Endothelial cell of umbilical vein (primary cell): ENCODE measurements at regions not wholly inside any gene's neighbourhood (a gene's known extent, or its start where the extent isn't known, plus 50 kb on each side); places are given as distances from the start of the nearest gene placed in this dataset.

Source experiments
- BruUV-seq: library from RNA; stranded (reverse); fragments of 400-500 nt; replicated peaks from 2 replicates; lab custom pipeline; 2021; lab: Mats Ljungman, UMichigan
- CTCF ChIA-PET: fragments of 300-600, 350-600 bp; sonication (Branson Sonifier 250); formaldehyde crosslinking; loops from one replicate; lab custom pipeline; 2021; ENCODE audit warnings: antibody characterized with exemption, inconsistent platforms; lab: Charles Lee
- POLR2A ChIA-PET: fragments of 300-600, 350-600 bp; sonication (Branson Sonifier 250); formaldehyde crosslinking; loops from one replicate; lab custom pipeline; 2021; ENCODE audit warnings: antibody characterized with exemption, inconsistent platforms; lab: Charles Lee
- DNase-seq: peaks from one replicate; pipeline ENCODE4 v3.0.0-alpha.2; 2011; ENCODE audit warnings: low read depth, low spot score
- FAIRE-seq: peaks from 2 replicates; lab custom pipeline; 2011; peaks lifted over from hg19 to GRCh38; lab: Jason Lieb, UNC
- H2AFZ ChIP-seq: 2 replicates; pipeline ENCODE4 v1.6.0; 2012; ENCODE audit warnings: low read depth, low read length, control low read depth, inconsistent platforms
- H3K27ac ChIP-seq: 2 replicates; pipeline ENCODE4 v1.5.1; 2011; ENCODE audit warnings: low read depth, mild to moderate bottlenecking, control low read depth, low read length, moderate library complexity; ENCODE audit not compliant: insufficient read depth
- H3K27me3 ChIP-seq, 2 experiments: 2 replicates each; pipeline versions ENCODE4 v1.6.0 to v1.6.1; 2011; ENCODE audit warnings: low read length in 2 of 2, mixed read lengths in 1 of 2; ENCODE audit not compliant: control insufficient read depth in 2 of 2, insufficient read depth in 2 of 2
- H3K36me3 ChIP-seq, 2 experiments: 2 replicates in 1 of 2; 3 replicates in 1 of 2; pipeline ENCODE4 v1.5.1; 2011; ENCODE audit warnings: low read length in 2 of 2, mild to moderate bottlenecking in 1 of 2, moderate library complexity in 1 of 2; ENCODE audit not compliant: control insufficient read depth in 2 of 2, insufficient read depth in 2 of 2; ENCODE audit errors: extremely low read depth in 1 of 2
- H3K4me1 ChIP-seq: 3 replicates; pipeline ENCODE4 v1.5.1; 2011; ENCODE audit warnings: mild to moderate bottlenecking, low read length; ENCODE audit not compliant: control insufficient read depth, insufficient read depth; ENCODE audit errors: extremely low read depth
- H3K4me2 ChIP-seq: 2 replicates; pipeline ENCODE4 v1.6.1; 2011; ENCODE audit warnings: low read length, control low read depth, mixed read lengths; ENCODE audit not compliant: insufficient read depth
- H3K4me3 ChIP-seq, 3 experiments: fragments of 200-600 bp in 1 of 3; sonication (generic), shearing (Covaris generic) in 1 of 3; replicated peaks in 1 of 3; 2 replicates each; pipeline ENCODE4 v1.5.1; 2011 to 2016; ENCODE audit warnings: control low read depth in 3 of 3, low read length in 3 of 3, mild to moderate bottlenecking in 2 of 3, inconsistent platforms in 1 of 3, low read depth in 1 of 3, moderate library complexity in 1 of 3; ENCODE audit not compliant: insufficient read depth in 1 of 3
- H3K79me2 ChIP-seq: 2 replicates; pipeline ENCODE4 v1.6.0; 2012; ENCODE audit warnings: low read length, inconsistent platforms; ENCODE audit not compliant: control insufficient read depth, insufficient read depth
- H3K9ac ChIP-seq: replicated peaks from 2 replicates; pipeline ENCODE3; 2011; ENCODE audit warnings: low read length, control low read depth; ENCODE audit not compliant: insufficient read depth; ENCODE audit errors: extremely low read depth
- H3K9me1 ChIP-seq: replicated peaks from 3 replicates; pipeline ENCODE4 v1.6.0; 2011; ENCODE audit warnings: mild to moderate bottlenecking, low read length; ENCODE audit not compliant: control insufficient read depth, insufficient read depth; ENCODE audit errors: extremely low read depth
- H3K9me3 ChIP-seq: replicated peaks from 2 replicates; pipeline ENCODE4 v1.5.1; 2012; ENCODE audit warnings: low read length, inconsistent platforms; ENCODE audit not compliant: control insufficient read depth, insufficient read depth
- H4K20me1 ChIP-seq: replicated peaks from 2 replicates; pipeline ENCODE3; 2011; ENCODE audit warnings: mild to moderate bottlenecking, low read length; ENCODE audit not compliant: control insufficient read depth, insufficient read depth; ENCODE audit errors: extremely low read depth
- CTCF ChIP-seq, 2 donors: IDR thresholded peaks; 1 replicate in 1 of 2; 2 replicates in 1 of 2; pipeline ENCODE4 v1.5.1; 2011; ENCODE audit warnings: low read length in 2 of 2, mild to moderate bottlenecking in 2 of 2, moderate library complexity in 2 of 2, control low read depth in 1 of 2, inconsistent platforms in 1 of 2, low read depth in 1 of 2; ENCODE audit not compliant: insufficient read depth in 1 of 2; ENCODE audit errors: extremely low read depth in 1 of 2
- EZH2 ChIP-seq: IDR thresholded peaks from 2 replicates; pipeline ENCODE4 v1.6.1; 2012; ENCODE audit warnings: borderline replicate concordance, low read depth, mild to moderate bottlenecking, moderate library complexity, low read length, inconsistent platforms; ENCODE audit not compliant: severe bottlenecking
- FOS ChIP-seq: IDR thresholded peaks from 2 replicates; pipeline ENCODE4 v1.6.1; 2011; ENCODE audit warnings: mild to moderate bottlenecking, low read length, moderate library complexity, borderline replicate concordance; ENCODE audit not compliant: insufficient read depth
- GATA2 ChIP-seq: IDR thresholded peaks from 2 replicates; pipeline ENCODE4 v1.7.0; 2011; ENCODE audit warnings: low read depth, mild to moderate bottlenecking, moderate library complexity, mixed read lengths, low read length; ENCODE audit not compliant: insufficient read length, insufficient read depth
- JUN ChIP-seq: IDR thresholded peaks from 2 replicates; pipeline ENCODE4 v1.6.1; 2011; ENCODE audit warnings: borderline replicate concordance, low read depth; ENCODE audit not compliant: insufficient read length, insufficient read depth
- MAX ChIP-seq: IDR thresholded peaks from 2 replicates; pipeline ENCODE4 v1.6.1; 2011; ENCODE audit not compliant: insufficient read depth, insufficient read length
- MYC ChIP-seq: IDR thresholded peaks from one replicate; pipeline ENCODE4 v1.6.1; 2011; ENCODE audit warnings: mild to moderate bottlenecking, low read depth, low read length
- POLR2A ChIP-seq: IDR thresholded peaks from 2 replicates; pipeline ENCODE4 v1.6.1; 2012; ENCODE audit warnings: low read depth, mild to moderate bottlenecking, control low read depth, low read length
- POLR2AphosphoS5 ChIP-seq: IDR thresholded peaks from 2 replicates; pipeline ENCODE4 v1.6.1; 2012; ENCODE audit warnings: low read depth, mild to moderate bottlenecking, control low read depth, low read length, moderate library complexity; ENCODE audit not compliant: insufficient read depth
- dilution Hi-C: fragments of 300-500 bp; cut with MboI; formaldehyde crosslinking; loops from one replicate; pipeline ENCODE4 v1.15.0; 2019; ENCODE audit warnings: low sequenced_read_pairs; ENCODE audit not compliant: extremely low pct_ligation_motif_present
- intact Hi-C: fragments of 100-400 bp; cut with micrococcal nuclease; formaldehyde crosslinking; loops from one replicate; pipeline ENCODE4 v1.10.0; 2022

GRCh38 chr5:35331956-35332950 is 102.0 kb upstream of the PRLR start:
- intact Hi-C loops (no loop called here), dilution Hi-C loops (no loop called here)
- no peak for DNase-seq
- TF ChIP-seq POLR2AphosphoS5 (no peak), JUN (no peak), MAX (no peak), EZH2 (no peak), CTCF (IDR thresholded peaks at IDR 0.05; ENCODE audit: extremely low read depth in 1 of 2, insufficient read depth in 1 of 2, low read depth in 1 of 2, low read length in 2 of 2) (no peak), POLR2A (no peak), GATA2 (no peak), MYC (no peak), FOS (no peak)
- ChIA-PET CTCF (no interaction called here), POLR2A (no interaction called here)
- FAIRE-seq, result no peak
- BruUV-seq, result no TSS peak
- H3K4me3 ChIP-seq, result no peak overlapping the region
- H3K27ac ChIP-seq, result no peak overlapping the region
- no peaks in the 10 kb centered on the region for H3K36me3 ChIP-seq
- no peaks in the 10 kb centered on the region for H3K79me2 ChIP-seq
- no peaks in the 10 kb centered on the region for H3K4me1 ChIP-seq
- H3K27me3 ChIP-seq, result no peaks in the 10 kb centered on the region
- no peaks in the 10 kb centered on the region for H3K9me1 ChIP-seq
- H4K20me1 ChIP-seq, result no peaks in the 10 kb centered on the region
- no peak overlapping the region for H3K4me2 ChIP-seq
- no peak overlapping the region for H2AFZ ChIP-seq
- no peak overlapping the region for H3K9ac ChIP-seq
- no peaks in the 10 kb centered on the region for H3K9me3 ChIP-seq
